AG10803 (cell line): ENCODE measurements at regions not wholly inside any gene's neighbourhood (a gene's known extent, or its start where the extent isn't known, plus 50 kb on each side); places are given as distances from the start of the nearest gene placed in this dataset.

Source experiments
- DNase-seq: peaks from one replicate; pipeline ENCODE4 v3.0.0; 2010; ENCODE audit warnings: low read depth
- H3K4me3 ChIP-seq: 2 replicates; pipeline ENCODE4 v1.5.1; 2011; ENCODE audit warnings: mild to moderate bottlenecking, low read length, control low read depth
- TF ChIP-seq, protein P1 (sequence below): conservative IDR thresholded peaks from 2 replicates; pipeline ENCODE4 v1.5.1; 2011; ENCODE audit warnings: mild to moderate bottlenecking, low read length, control low read depth, inconsistent platforms

DNA sequence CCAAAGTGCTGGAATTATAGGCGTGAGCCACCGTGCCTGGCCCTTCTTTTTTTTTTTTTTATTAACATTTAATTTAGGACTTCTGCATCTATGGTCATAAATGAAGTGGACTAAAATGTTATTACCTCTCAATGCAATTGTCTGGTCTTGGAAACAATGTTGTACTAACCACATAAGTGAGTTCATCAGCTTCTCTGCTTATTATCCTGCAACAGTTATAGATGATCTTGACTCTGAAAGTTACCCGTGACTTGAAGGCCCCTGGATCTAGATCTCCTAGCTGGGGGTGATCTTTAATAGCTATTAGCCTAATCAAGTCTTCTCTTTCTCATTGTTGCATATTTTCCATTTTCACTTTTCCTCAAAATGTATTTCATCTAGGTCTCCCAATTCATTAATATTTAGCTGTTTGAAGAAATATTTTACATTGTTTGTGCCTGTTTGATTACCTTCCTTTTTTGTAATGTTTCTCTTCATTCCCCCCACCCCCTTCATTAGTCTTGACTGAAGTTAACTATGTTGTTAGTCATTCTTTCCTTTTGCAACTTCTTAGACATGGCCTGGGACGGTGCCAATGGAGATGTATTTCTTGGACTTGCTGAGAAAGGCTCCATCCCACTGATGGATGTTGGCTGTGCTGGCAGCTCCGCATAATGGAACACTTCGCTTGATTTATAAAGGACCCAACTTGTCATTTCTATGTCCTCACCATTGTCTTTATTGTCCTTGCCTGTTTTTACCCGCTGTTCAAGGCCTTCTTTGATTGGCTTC, 141.6 kb upstream of the RIOK3 start:
- TF ChIP-seq, protein P1, sequence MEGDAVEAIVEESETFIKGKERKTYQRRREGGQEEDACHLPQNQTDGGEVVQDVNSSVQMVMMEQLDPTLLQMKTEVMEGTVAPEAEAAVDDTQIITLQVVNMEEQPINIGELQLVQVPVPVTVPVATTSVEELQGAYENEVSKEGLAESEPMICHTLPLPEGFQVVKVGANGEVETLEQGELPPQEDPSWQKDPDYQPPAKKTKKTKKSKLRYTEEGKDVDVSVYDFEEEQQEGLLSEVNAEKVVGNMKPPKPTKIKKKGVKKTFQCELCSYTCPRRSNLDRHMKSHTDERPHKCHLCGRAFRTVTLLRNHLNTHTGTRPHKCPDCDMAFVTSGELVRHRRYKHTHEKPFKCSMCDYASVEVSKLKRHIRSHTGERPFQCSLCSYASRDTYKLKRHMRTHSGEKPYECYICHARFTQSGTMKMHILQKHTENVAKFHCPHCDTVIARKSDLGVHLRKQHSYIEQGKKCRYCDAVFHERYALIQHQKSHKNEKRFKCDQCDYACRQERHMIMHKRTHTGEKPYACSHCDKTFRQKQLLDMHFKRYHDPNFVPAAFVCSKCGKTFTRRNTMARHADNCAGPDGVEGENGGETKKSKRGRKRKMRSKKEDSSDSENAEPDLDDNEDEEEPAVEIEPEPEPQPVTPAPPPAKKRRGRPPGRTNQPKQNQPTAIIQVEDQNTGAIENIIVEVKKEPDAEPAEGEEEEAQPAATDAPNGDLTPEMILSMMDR: no peak
- DNase-seq: peak; percentile 92
- no peak overlapping the region for H3K4me3 ChIP-seq

DNA sequence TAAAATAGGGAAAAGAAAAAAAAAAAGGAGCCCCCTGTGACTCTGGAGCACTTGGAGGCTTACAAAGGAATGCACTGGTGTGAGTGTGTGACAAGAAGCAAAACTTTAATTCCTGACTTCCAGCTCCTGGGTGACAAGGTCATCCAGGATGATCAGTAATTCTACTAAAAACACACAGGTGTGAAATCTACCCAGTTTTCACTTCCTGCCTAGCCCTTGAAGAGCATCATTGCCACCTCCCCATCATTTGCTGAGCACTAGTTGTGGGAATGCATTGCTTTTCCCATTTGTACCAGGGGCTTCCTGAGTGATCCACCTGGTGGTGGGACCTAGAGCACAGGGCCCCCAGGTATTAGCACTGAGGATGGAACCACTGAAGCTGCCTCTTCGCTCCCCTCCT, 139.7 kb upstream of the RIOK3 start:
- TF ChIP-seq, protein P1: no peak
- H3K4me3 ChIP-seq: no peak overlapping the region
- no peak for DNase-seq

DNA sequence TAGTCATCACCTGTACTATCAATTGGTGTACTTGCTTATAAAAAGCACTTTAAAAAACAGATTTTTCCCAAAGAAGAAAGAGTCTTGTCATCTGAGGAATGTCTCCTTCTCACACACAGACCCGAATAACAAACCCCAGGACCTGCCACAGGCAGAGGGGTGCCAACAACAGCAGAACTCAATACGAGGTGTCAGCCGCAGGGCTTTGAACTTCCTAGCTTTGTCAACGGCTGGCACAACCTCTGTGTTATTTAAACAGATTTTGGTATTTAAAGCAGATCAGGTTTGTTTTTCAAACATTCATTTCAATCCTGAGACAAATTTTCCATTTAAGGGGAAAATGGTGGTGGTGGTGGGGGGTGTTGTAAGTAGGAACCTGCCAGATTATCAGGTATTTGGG, 138.4 kb upstream of the RIOK3 start:
- no peak for DNase-seq

DNA sequence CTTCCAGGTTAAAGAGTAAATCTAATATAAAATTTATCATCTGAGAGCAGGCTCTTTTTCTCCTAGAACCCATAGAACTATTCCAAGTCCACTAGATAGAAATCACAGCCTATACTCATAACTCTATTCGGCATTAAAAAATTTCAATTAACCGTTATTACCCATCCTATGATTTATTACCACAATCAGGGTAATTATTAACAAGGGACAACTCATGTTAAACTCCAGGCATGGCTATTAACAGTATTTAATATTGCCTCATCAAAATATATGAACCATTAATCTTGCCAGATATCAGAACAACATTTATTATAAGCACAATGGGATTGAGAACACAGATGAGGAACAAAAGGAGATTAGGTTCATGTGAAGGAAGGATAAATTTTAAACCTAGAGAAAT, 136.8 kb upstream of the RIOK3 start:
- no peak for DNase-seq
- H3K4me3 ChIP-seq: no peak overlapping the region
- TF ChIP-seq, protein P1: no peak

More for the DNA sequence above, 138.4 kb upstream of the RIOK3 start:
- H3K4me3 ChIP-seq: no peak overlapping the region
- TF ChIP-seq, protein P1: no peak

DNA sequence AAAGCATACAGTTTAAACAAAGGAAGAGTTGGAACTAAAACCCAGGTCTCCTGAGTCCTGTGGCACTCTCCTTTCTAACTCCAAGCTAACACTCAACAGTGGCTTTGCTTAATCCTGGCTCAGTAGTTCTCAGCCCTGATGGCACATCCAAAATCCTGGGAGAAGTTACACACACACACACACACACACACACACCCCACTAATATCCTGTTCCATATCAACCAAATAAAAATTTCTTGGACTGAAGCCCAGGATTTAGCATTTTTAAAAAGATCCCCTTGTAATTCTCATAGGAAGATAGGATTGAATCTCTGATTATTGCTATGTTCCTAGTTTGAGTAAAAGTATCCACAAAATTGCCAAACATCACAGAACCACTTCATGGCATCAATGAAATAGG, 136.1 kb upstream of the RIOK3 start:
- DNase-seq: no peak

DNA sequence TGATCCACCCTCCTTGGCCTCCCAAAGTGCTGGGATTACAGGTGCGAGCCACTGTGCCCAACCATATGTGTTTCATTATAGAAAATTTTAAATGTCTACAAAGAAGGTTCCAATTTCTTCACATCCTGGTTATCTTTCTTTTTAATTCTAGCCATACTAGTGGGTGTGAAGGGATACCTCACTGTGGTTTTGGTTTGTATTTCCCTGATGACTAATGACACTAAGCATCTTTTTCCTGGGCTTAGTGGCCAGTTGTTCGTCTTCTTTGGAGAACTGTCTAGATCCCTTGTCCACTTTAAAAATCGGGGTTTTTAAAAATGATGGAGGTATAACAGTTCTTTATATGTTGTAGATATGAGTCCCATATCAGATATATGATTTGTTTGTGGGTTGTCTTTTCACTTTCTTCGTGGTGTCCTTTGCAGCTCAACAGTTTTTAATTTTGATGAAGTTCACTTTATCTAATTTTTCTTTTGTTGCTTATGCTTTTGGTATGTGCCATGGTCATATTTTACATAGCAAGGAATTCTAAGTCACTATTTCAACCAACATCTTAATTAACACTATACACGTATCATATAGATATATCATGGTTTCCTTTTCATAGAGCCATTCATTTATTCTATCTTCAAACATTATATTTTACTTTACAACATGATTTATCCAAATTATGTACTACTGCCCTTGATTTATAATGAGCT, 135.0 kb upstream of the RIOK3 start:
- TF ChIP-seq, protein P1: no peak
- H3K4me3 ChIP-seq: no peak overlapping the region
- DNase-seq: peak; percentile 84

More for the DNA sequence above, 136.1 kb upstream of the RIOK3 start:
- TF ChIP-seq, protein P1: no peak
- H3K4me3 ChIP-seq: no peak overlapping the region

DNA sequence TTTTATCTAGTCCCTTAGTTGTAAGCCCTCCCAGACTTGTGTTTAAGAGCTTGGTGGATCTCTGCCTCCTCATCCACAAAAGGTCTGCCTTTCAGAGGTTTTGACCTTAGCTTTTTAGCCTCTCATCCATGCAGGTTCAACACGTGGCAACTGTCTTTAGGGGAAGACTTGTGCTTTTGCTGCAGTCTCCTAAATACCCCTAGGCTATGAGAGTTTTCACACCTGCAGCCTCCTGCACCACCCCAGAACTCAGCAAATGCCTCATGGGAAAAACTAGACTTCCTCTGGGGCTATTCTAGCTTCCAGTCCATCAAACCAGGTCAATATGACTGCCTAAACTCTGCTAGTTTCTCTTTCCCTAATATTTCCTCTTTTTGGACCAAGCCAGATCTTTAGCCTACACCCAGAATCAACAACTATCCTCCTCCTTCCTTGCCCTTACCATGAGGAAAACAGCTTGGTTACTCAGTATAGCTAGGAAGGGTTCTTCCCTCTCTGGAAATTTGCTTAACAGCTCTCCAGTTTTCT, 132.3 kb upstream of the RIOK3 start:
- TF ChIP-seq, protein P1: no peak
- no peak overlapping the region for H3K4me3 ChIP-seq
- DNase-seq: no peak
